Glutamatergic neuron (in vitro differentiated cells): ENCODE measurements at regions not wholly inside any gene's neighbourhood (a gene's known extent, or its start where the extent isn't known, plus 50 kb on each side); places are given as distances from the start of the nearest gene placed in this dataset.

ENCODE experiments used
- DNase-seq: peaks from one replicate; pipeline ENCODE4 v3.0.0; 2022
- H3K27ac Mint-ChIP-seq: one replicate; pipeline ENCODE4 v1.8.0; 2020; ENCODE audit warnings: mild to moderate bottlenecking, mixed read lengths, inconsistent platforms; ENCODE audit not compliant: unreplicated experiment
- H3K27me3 Mint-ChIP-seq: one replicate; pipeline ENCODE4 v1.8.0; 2020; ENCODE audit warnings: mild to moderate bottlenecking, moderate library complexity, mixed read lengths, inconsistent platforms; ENCODE audit not compliant: unreplicated experiment
- H3K36me3 Mint-ChIP-seq: one replicate; pipeline ENCODE4 v1.8.0; 2020; ENCODE audit warnings: mild to moderate bottlenecking, mixed read lengths, inconsistent platforms; ENCODE audit not compliant: unreplicated experiment
- H3K4me1 Mint-ChIP-seq: one replicate; pipeline ENCODE4 v1.8.0; 2020; ENCODE audit warnings: mild to moderate bottlenecking, low read depth, mixed read lengths, inconsistent platforms; ENCODE audit not compliant: unreplicated experiment
- H3K4me3 Mint-ChIP-seq: one replicate; pipeline ENCODE4 v1.8.0; 2020; ENCODE audit warnings: mild to moderate bottlenecking, mixed read lengths, inconsistent platforms; ENCODE audit not compliant: unreplicated experiment
- H3K9me3 Mint-ChIP-seq: one replicate; pipeline ENCODE4 v1.8.0; 2020; ENCODE audit warnings: mild to moderate bottlenecking, moderate library complexity, mixed read lengths, inconsistent platforms; ENCODE audit not compliant: unreplicated experiment
- CTCF ChIP-seq: fragments of 200-600 bp; sonication (generic); IDR thresholded peaks from one replicate; pipeline ENCODE4 v1.5.0; 2021; ENCODE audit not compliant: partially characterized antibody, unreplicated experiment

GRCh38 chr13:47230155-47230554 lies 333.3 kb upstream of the HTR2A start:
- peaks cover 4% of the 10 kb centered on the region for H3K9me3 Mint-ChIP-seq
- TF ChIP-seq CTCF: no peak
- no peaks in the 10 kb centered on the region for H3K27me3 Mint-ChIP-seq
- no peak overlapping the region for H3K27ac Mint-ChIP-seq
- H3K4me3 Mint-ChIP-seq: no peak overlapping the region
- no peaks in the 10 kb centered on the region for H3K4me1 Mint-ChIP-seq
- no peak for DNase-seq
- H3K36me3 Mint-ChIP-seq: no peaks in the 10 kb centered on the region

GRCh38 chr13:47226516-47226915 lies 329.7 kb upstream of the HTR2A start:
- no peaks in the 10 kb centered on the region for H3K36me3 Mint-ChIP-seq
- DNase-seq: no peak
- no peaks in the 10 kb centered on the region for H3K4me1 Mint-ChIP-seq
- TF ChIP-seq CTCF: no peak
- H3K9me3 Mint-ChIP-seq: peaks cover 4% of the 10 kb centered on the region
- H3K27me3 Mint-ChIP-seq: no peaks in the 10 kb centered on the region
- no peak overlapping the region for H3K4me3 Mint-ChIP-seq
- H3K27ac Mint-ChIP-seq: no peak overlapping the region

GRCh38 chr13:47220453-47221140 lies 323.7 kb upstream of the HTR2A start:
- Mint-ChIP-seq H3K4me3 (no peak overlapping the region), H3K4me1 (peaks cover 6% of the 10 kb centered on the region), H3K9me3 (no peaks in the 10 kb centered on the region), H3K27ac (no peak overlapping the region), H3K36me3 (no peaks in the 10 kb centered on the region), H3K27me3 (no peaks in the 10 kb centered on the region)
- DNase-seq: no peak
- no peak for TF ChIP-seq CTCF

GRCh38 chr13:47218611-47219010 lies 321.8 kb upstream of the HTR2A start:
- TF ChIP-seq CTCF: no peak
- Mint-ChIP-seq H3K4me3 (no peak overlapping the region), H3K27ac (no peak overlapping the region), H3K9me3 (no peaks in the 10 kb centered on the region), H3K4me1 (peaks cover 8% of the 10 kb centered on the region), H3K36me3 (no peaks in the 10 kb centered on the region), H3K27me3 (no peaks in the 10 kb centered on the region)
- DNase-seq: no peak

- no peaks in the 10 kb centered on the region for H3K27me3 Mint-ChIP-seq
- no peak overlapping the region for H3K27ac Mint-ChIP-seq
- H3K4me3 Mint-ChIP-seq: no peak overlapping the region
- DNase-seq: no peak
- H3K36me3 Mint-ChIP-seq: no peaks in the 10 kb centered on the region
- no peak for TF ChIP-seq CTCF
- H3K4me1 Mint-ChIP-seq: peaks cover 13% of the 10 kb centered on the region
- no peaks in the 10 kb centered on the region for H3K9me3 Mint-ChIP-seq
Observed at GRCh38 chr13:47216176-47216822, 319.4 kb upstream of the HTR2A start.
